ENCODE measurements at regions not wholly inside any gene's neighbourhood (a gene's known extent, or its start where the extent isn't known, plus 50 kb on each side); places are given as distances from the start of the nearest gene placed in this dataset.

GRCh38 chr2:4972472-4972871, 719.7 kb upstream of the SOX11 start:
- Histone ChIP-seq H3K4me2 (ENCODE audit: insufficient read depth, low read length) (no peak overlapping the region), H3K9me3 (ENCODE audit: low read depth, low read length) (no peaks in the 10 kb centered on the region), H3K4me3 (ENCODE audit: insufficient read depth, low read length) (no peak overlapping the region), H3K4me1 (ENCODE audit: insufficient read depth, low read length) (no peaks in the 10 kb centered on the region), H3K27me3 (ENCODE audit: insufficient read depth, low read length) (no peaks in the 10 kb centered on the region), H3K79me2 (ENCODE audit: insufficient read depth, low read length) (no peaks in the 10 kb centered on the region), H2AFZ (ENCODE audit: low read length) (no peak overlapping the region), H4K20me1 (ENCODE audit: insufficient read depth, low read length) (no peaks in the 10 kb centered on the region), H3K36me3 (ENCODE audit: insufficient read depth, low read length) (no peaks in the 10 kb centered on the region), H3K27ac (ENCODE audit: low read depth, low read length) (no peak overlapping the region)
- TF ChIP-seq CTCF (IDR thresholded peaks at IDR 0.05; ENCODE audit: extremely low read depth, low read depth, low read length): no peak
- DNase-seq (ENCODE audit: insufficient read length, low spot score, missing footprints): no peak

- Histone ChIP-seq H3K79me2 (ENCODE audit: insufficient read depth, low read length) (no peaks in the 10 kb centered on the region), H3K4me3 (ENCODE audit: insufficient read depth, low read length) (no peak overlapping the region), H3K27ac (ENCODE audit: low read depth, low read length) (no peak overlapping the region), H2AFZ (ENCODE audit: low read length) (no peak overlapping the region), H3K4me2 (ENCODE audit: insufficient read depth, low read length) (no peak overlapping the region), H4K20me1 (ENCODE audit: insufficient read depth, low read length) (no peaks in the 10 kb centered on the region), H3K4me1 (ENCODE audit: insufficient read depth, low read length) (no peaks in the 10 kb centered on the region), H3K27me3 (ENCODE audit: insufficient read depth, low read length) (no peaks in the 10 kb centered on the region), H3K9me3 (ENCODE audit: low read depth, low read length) (no peaks in the 10 kb centered on the region), H3K36me3 (ENCODE audit: insufficient read depth, low read length) (no peaks in the 10 kb centered on the region)
- DNase-seq (ENCODE audit: insufficient read length, low spot score, missing footprints): peak; percentile 46
- TF ChIP-seq CTCF (IDR thresholded peaks at IDR 0.05; ENCODE audit: extremely low read depth, low read depth, low read length): no peak
Measured at GRCh38 chr2:4973354-4973753, 718.8 kb upstream of the SOX11 start.

- Histone ChIP-seq H3K79me2 (ENCODE audit: insufficient read depth, low read length) (no peaks in the 10 kb centered on the region), H3K36me3 (ENCODE audit: insufficient read depth, low read length) (no peaks in the 10 kb centered on the region), H3K27ac (ENCODE audit: low read depth, low read length) (no peak overlapping the region), H3K4me2 (ENCODE audit: insufficient read depth, low read length) (no peak overlapping the region), H3K4me3 (ENCODE audit: insufficient read depth, low read length) (no peak overlapping the region), H4K20me1 (ENCODE audit: insufficient read depth, low read length) (no peaks in the 10 kb centered on the region), H3K9me3 (ENCODE audit: low read depth, low read length) (no peaks in the 10 kb centered on the region), H3K27me3 (ENCODE audit: insufficient read depth, low read length) (no peaks in the 10 kb centered on the region), H2AFZ (ENCODE audit: low read length) (no peak overlapping the region), H3K4me1 (ENCODE audit: insufficient read depth, low read length) (no peaks in the 10 kb centered on the region)
- TF ChIP-seq CTCF (IDR thresholded peaks at IDR 0.05; ENCODE audit: extremely low read depth, low read depth, low read length): no peak
- DNase-seq (ENCODE audit: insufficient read length, low spot score, missing footprints): peak; percentile 77
Measured at GRCh38 chr2:4973973-4974372, 718.2 kb upstream of the SOX11 start.

- no peak overlapping the region for H3K4me3 ChIP-seq (ENCODE audit: insufficient read depth, low read length)
- no peak overlapping the region for H3K27ac ChIP-seq (ENCODE audit: low read depth, low read length)
- H2AFZ ChIP-seq (ENCODE audit: low read length): no peak overlapping the region
- no peak for DNase-seq (ENCODE audit: insufficient read length, low spot score, missing footprints)
- no peaks in the 10 kb centered on the region for H3K36me3 ChIP-seq (ENCODE audit: insufficient read depth, low read length)
- H3K27me3 ChIP-seq (ENCODE audit: insufficient read depth, low read length): no peaks in the 10 kb centered on the region
- H3K79me2 ChIP-seq (ENCODE audit: insufficient read depth, low read length): no peaks in the 10 kb centered on the region
- H4K20me1 ChIP-seq (ENCODE audit: insufficient read depth, low read length): no peaks in the 10 kb centered on the region
- no peak overlapping the region for H3K4me2 ChIP-seq (ENCODE audit: insufficient read depth, low read length)
- H3K4me1 ChIP-seq (ENCODE audit: insufficient read depth, low read length): no peaks in the 10 kb centered on the region
- TF ChIP-seq CTCF (IDR thresholded peaks at IDR 0.05; ENCODE audit: extremely low read depth, low read depth, low read length): no peak
- no peaks in the 10 kb centered on the region for H3K9me3 ChIP-seq (ENCODE audit: low read depth, low read length)
Measured at GRCh38 chr2:4976407-4976806, 715.8 kb upstream of the SOX11 start.
